ENCODE measurements at regions not wholly inside any gene's neighbourhood (a gene's known extent, or its start where the extent isn't known, plus 50 kb on each side); places are given as distances from the start of the nearest gene placed in this dataset.

- DNase-seq (ENCODE audit: extremely low spot score in 2 of 2) = no peak
- intact Hi-C loops (cut with DNase I) = no loop called here
- Histone ChIP-seq H3K27ac (no peak overlapping the region), H3K9me3 (no peaks in the 10 kb centered on the region), H3K36me3 (no peaks in the 10 kb centered on the region), H3K4me1 (peaks cover 24% of the 10 kb centered on the region), H3K4me3 (no peak overlapping the region), H3K27me3 (no peaks in the 10 kb centered on the region)
- TF ChIP-seq CTCF (IDR thresholded peaks at IDR 0.05) = no peak
- TF ChIP-seq POLR2A (IDR thresholded peaks at IDR 0.05) = no peak
Measured at GRCh38 chr10:8128511-8128910, 74.0 kb downstream of the GATA3 start.

GRCh38 chr10:8129438-8129837, 75.0 kb downstream of the GATA3 start:
- peak overlapping the region; percentile 20 for H3K27ac ChIP-seq
- intact Hi-C loops (cut with DNase I) = no loop called here
- H3K4me1 ChIP-seq = peaks cover 24% of the 10 kb centered on the region
- DNase-seq (ENCODE audit: extremely low spot score in 2 of 2) = no peak
- H3K36me3 ChIP-seq = no peaks in the 10 kb centered on the region
- TF ChIP-seq POLR2AphosphoS5 (IDR thresholded peaks at IDR 0.05; ENCODE audit: insufficient read depth in 1 of 2, low read depth in 1 of 2) = no peak
- no peaks in the 10 kb centered on the region for H3K27me3 ChIP-seq
- no peak overlapping the region for H3K4me3 ChIP-seq
- no peaks in the 10 kb centered on the region for H3K9me3 ChIP-seq

GRCh38 chr10:8130973-8131911, 76.8 kb downstream of the GATA3 start:
- Histone ChIP-seq H3K27ac (no peak overlapping the region), H3K9me3 (no peaks in the 10 kb centered on the region), H3K4me1 (peaks cover 24% of the 10 kb centered on the region), H3K27me3 (no peaks in the 10 kb centered on the region), H3K4me3 (no peak overlapping the region), H3K36me3 (no peaks in the 10 kb centered on the region)
- DNase-seq (ENCODE audit: extremely low spot score in 2 of 2) = no peak
- TF ChIP-seq POLR2AphosphoS5 (IDR thresholded peaks at IDR 0.05; ENCODE audit: insufficient read depth in 1 of 2, low read depth in 1 of 2) (peak in 1 of 2 donors; percentile 83), CTCF (IDR thresholded peaks at IDR 0.05) (no peak)
- intact Hi-C loops (cut with DNase I) = no loop called here

DNA sequence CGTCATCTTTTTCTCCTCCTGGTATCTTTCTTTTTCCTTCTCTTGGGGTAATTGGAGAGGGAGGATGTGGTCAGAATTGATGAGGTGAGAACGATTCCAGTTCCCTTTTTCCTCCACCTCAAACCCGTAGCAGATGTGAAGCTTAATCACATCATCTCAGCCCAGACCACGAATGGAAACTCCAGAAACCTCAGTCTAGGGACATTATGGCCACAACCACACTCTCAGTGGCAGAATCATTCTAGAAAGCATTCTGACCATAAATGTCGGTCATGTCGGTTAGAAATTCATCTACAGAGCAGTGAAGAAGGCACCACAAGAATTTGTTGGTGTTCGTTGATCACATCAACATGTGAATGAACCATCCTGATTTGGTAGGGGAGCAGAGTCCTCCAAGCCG, 78.7 kb downstream of the GATA3 start:
- no peak overlapping the region for H3K4me3 ChIP-seq
- H3K4me1 ChIP-seq = peaks cover 17% of the 10 kb centered on the region
- H3K36me3 ChIP-seq = no peaks in the 10 kb centered on the region
- H3K9me3 ChIP-seq = no peaks in the 10 kb centered on the region
- H3K27me3 ChIP-seq = no peaks in the 10 kb centered on the region
- H3K27ac ChIP-seq = no peak overlapping the region
- DNase-seq (ENCODE audit: extremely low spot score in 2 of 2) = no peak
- no peak for TF ChIP-seq POLR2A (IDR thresholded peaks at IDR 0.05)
- no peak for TF ChIP-seq POLR2AphosphoS5 (IDR thresholded peaks at IDR 0.05; ENCODE audit: insufficient read depth in 1 of 2, low read depth in 1 of 2)
- no peak for TF ChIP-seq CTCF (IDR thresholded peaks at IDR 0.05)
- intact Hi-C loops (cut with DNase I) = no loop called here

- no peak for DNase-seq (ENCODE audit: extremely low spot score in 2 of 2)
- Histone ChIP-seq H3K4me1 (no peaks in the 10 kb centered on the region), H3K9me3 (no peaks in the 10 kb centered on the region), H3K27me3 (no peaks in the 10 kb centered on the region), H3K27ac (no peak overlapping the region), H3K4me3 (no peak overlapping the region), H3K36me3 (no peaks in the 10 kb centered on the region)
- TF ChIP-seq POLR2AphosphoS5 (IDR thresholded peaks at IDR 0.05; ENCODE audit: insufficient read depth in 1 of 2, low read depth in 1 of 2) (no peak), POLR2A (IDR thresholded peaks at IDR 0.05) (no peak), CTCF (IDR thresholded peaks at IDR 0.05) (no peak)
- intact Hi-C loops (cut with DNase I) = no loop called here
Measured at GRCh38 chr10:8136736-8137135, 82.2 kb downstream of the GATA3 start.
